GM18508 (cell line): ENCODE measurements at regions not wholly inside any gene's neighbourhood (a gene's known extent, or its start where the extent isn't known, plus 50 kb on each side); places are given as distances from the start of the nearest gene placed in this dataset.
"Not testable (repeated sequence)": the region's sequence is repeated elsewhere in the genome, so short reads cannot be mapped to it uniquely, and the experiment has no call there.

Source experiments
- ATAC-seq: cut with Tn5 transposase; IDR thresholded peaks from one replicate; pipeline ENCODE4 v1.9.1; 2021; ENCODE audit warnings: moderate number of reproducible peaks; ENCODE audit not compliant: insufficient read depth, unreplicated experiment

DNA sequence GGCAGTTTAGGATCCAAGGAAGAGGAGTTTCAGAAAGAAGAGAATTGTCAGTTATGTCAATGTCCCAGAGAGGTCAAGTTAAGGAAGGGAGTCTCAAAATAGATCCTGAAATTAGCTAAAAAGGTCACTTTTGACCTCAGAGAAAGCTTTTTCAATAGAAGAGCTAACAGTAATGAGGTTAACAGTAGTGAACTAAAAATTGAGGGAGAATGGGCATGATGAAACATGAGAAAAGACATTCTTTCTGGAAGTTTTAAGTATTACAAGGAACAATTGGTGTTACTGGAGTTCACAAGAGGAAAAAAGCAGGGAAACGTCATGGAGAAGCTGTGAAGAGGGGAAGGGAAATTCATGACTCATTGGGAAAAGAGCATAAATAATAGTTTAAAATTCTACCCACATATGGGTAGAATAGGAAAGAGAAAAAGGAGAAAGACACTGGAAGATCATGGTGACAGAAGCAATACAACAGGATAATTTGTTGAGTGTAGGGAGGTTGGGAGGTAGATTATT lies 381.2 kb upstream of the FAR2 start:
- ATAC-seq: no peak

DNA sequence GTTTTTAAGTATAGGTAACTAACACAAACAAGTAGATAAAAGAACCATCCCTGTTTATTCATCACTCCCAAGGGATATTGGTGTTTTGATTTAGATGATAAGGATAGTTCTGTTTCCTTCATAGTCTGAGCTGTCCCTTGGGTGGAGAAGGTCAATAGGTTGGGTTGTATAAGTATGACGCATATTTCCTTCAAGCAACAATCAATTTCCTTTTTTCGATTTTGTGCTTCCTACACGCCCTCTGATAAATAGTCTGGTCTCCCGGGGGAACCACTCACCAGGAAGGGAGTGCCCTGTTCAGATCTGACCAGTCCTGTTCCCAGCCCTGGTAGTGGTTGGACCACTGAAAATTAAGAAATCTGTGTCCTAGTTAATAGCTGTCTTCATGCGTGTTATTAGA lies 378.8 kb upstream of the FAR2 start:
- no peak for ATAC-seq

DNA sequence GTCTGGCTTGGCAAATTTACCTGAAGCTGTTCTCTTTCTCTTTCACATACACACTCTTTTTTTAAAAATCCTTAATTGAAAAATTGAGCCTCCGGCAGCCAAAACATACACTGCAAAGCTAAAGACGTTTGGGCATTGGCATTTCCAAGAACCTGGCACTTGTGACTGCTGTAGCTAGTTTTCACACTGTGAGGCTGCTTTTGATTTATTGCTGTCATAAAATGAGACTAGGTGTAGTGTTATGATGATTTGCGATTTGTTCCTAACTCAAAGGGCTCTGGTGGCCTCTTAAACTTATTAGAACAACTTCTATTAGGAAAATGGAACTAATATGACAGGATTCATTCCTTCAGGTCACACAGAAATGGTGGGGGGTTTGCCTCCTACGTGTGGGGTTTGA lies 377.1 kb upstream of the FAR2 start:
- no peak for ATAC-seq

DNA sequence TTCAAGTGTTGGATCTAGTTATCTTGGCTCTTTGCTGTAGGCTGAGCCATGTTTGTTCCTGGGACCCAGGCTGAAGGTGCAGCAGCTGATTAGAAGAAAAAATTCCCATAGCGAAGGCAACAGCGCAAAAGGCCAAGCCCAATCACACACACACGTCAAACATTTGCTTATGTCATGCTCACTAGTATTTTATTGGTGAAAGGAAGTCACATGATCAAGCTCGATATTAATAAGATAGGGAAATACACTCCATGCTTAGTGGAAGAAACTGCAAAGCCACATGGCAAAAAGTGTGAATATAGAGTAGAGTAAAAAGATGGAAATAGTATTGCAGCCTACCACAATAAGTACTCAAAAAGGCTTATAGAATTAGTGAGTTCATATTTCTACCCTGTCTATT lies 373.5 kb upstream of the FAR2 start:
- ATAC-seq: no peak

DNA sequence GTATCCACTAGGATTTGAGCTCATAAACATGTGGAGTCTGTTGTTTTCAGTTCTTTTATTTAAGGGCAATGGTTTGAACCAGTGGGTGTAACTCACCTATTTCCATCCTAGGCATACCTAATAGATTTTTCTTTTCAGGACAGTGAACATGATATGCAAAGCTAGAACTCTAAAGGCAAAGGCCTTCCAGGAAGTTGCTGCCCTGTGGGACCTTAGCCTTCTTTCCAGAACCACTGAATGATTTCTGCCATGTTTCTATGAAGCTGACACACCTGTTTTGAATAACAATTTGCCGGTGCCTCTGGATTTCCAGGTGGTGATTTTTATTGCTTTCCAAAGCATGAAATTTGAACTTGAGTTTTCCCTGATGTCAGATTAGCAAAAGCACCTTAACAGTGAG lies 372.9 kb upstream of the FAR2 start:
- ATAC-seq: no peak

DNA sequence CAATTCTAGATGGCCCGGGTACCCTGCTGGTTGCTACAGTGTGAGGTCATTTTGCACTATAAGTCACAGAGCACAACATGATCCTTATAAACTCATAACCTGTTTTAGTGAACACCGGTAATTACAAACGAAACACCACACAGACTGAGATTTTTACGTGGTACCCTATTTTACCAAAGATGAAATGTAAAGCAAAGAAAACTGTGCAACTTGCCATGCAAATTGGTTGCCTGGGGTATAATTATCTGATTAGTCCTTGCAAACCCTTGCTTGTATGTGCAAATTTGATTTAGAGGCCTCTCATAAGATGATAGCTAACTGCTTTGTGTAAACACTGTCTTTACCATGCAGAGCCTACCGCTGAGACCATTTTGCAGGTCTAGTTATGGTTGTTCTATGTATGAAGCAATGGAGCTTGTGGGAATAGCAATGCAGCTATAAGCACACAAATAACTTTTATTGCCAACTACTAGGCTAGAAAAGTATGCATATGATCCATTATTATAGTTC lies 372.1 kb upstream of the FAR2 start:
- ATAC-seq: no peak

DNA sequence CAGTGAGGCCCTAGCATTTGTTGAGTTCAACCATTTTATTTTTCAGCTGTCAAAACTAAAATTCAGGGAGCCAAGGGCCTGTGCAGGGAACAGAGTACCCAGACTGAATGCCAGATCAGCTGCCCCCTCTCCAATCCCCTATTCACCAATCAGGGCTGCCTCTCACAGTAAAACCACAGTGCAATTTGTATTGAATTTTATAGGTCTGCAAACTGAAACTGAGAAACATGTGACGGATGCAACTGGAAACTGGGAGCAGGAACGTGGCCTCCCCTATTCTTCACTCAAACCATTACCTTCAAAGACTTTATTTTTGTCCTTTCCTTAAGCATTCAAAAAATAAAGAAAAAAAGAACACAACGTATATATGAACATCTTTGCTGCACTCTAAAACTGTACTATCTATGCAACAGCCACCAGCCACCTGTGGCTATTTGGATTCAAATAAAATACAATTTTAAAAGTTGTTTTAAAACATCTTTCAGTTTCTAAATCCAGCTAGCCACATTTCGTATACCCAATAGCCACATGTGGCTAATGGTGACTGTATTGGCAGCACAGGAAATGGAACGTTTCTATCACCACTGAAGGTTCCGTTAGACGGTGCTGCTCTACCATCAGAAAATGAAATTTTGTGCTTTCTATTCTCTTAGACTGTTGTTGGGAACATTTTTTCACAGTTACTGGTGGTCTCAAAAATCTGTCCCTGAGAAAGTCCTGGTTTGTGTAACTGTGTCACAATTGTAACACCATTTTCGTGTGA lies 371.3 kb upstream of the FAR2 start:
- no peak for ATAC-seq

DNA sequence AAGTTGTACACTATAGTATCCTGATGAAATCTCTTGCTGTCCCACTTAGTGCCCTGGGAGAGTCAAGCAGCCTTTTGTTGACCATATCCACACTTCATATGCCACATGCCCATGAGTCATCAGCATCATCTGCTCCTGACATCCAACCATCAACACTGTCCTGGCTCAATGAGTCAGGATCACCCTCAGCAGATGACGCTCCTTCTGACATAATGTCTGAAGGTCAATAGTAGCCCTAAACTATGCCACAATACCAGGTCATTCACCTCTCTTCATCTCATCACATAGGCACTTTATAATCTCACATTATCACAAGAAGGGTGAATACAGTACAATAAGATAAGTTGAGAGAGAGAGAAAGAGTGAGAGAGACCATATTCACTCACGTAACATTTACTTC lies 369.0 kb upstream of the FAR2 start:
- ATAC-seq: no peak

DNA sequence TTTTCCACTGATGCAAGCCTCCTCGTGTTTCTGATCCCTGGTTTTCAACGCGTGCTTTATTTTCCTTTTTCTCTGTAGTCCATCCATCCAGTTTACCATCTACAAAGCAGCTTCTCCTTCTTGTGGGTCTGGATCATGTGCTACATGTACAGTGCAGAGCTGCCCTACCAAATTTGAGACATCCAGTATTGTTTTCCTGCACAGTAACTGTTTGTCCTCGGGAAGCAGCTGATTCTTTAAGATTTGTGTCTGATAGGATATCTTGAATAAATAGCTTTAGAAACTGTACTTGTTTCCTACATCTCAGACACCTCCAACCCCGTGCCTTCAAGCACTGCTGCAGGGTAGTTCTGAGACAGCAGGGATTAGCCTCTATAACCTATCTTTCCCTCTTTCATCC lies 368.1 kb upstream of the FAR2 start:
- ATAC-seq: no peak

DNA sequence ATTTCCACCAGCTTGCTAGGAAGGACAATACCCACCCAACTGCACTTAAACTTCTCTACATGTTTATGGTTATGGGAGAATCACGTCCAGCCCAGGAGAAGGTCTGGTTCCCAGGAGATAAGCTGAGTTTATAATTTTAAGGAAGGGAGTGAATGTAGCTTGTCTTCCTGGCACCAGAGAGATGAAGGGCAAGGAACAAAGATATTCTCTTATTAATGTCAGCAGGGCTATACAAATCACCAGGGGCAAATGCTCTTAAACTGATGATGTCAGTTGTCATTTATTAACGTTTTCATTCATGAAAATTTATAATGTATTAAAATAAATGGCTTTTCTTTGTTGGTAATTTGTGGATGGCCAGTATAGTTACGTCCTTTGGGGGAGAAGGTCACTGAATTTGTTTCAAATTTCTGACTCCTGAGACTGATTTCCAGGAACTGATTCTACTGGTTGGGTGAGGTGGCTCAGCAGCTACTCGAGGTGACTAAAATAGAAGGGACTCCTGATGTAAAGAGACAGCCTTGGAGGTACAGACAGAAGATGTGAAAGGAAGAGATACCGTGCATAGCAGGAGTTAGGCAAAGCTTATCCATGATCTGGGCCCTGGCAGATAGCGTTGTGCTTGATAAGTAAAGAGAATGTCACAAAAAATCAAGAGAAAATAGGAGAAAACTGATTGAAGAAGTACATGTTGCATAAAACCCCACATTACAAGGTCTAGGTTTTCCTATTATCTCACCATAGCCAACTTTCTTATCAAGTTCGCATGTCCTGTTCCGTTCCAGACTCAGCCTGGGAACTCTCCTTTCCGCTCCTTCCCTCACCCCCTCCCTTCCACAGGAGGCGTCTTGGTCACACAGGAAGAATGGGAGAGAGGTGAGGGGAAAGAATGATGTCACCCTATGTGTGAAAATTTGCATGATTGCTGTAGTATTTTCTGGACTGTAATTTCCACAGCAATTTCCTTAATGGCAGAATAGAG lies 367.1 kb upstream of the FAR2 start:
- no peak for ATAC-seq

DNA sequence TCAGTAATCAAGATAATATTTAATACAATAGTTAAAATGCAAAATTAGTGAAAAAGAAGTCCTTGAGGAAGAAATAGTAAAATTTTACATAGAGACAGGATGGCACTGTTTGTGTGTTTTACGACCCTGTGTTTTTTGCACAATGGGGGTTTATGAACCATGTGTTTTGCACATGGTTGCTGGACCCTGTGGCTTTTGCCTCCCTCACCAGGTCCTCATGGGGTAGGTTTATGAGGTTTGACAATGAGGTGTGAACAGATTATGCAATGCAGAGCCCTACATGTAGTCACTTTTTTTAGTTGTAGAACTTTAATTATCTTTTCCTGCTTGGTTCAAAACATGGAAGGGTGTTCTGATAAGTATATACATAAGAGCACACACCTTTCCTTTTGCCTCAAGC lies 366.3 kb upstream of the FAR2 start:
- no peak for ATAC-seq

DNA sequence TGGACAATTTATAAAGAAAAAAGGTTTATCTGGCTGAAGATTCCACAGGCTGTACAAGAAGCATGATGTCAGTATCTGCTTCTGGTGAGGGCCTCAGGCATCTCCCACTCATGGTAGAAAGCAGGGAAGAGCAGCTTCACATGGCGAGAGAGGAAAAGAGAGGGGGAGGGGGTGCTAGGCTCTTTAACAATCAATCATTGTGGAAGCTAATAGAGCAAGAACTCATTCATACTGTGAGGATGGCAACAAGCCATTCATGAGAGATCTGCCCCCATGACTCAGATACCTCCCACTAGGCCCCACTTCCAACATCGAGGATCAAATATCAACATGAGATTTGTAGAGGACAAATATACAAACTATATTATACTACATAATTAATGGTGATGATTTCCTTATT lies 361.9 kb upstream of the FAR2 start:
- ATAC-seq: no peak

DNA sequence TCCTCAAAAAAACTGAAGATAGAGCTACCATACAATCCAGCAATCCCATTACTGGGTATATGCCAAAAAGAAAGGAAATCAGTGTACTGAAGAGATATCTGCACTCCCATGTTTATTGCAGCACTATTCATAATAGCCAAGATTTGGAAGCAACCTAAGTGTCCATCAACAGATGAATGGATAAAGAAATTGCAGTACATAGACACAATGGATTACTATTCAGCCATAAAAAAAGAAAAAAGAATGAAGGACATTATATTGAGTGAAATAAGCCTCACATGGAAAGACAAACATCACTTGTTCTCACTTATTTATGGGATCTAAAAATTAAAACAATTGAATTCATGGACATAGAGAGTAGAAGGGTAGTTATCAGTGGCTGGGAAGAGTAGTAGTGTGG lies 360.8 kb upstream of the FAR2 start:
- ATAC-seq: not testable (repeated sequence)

DNA sequence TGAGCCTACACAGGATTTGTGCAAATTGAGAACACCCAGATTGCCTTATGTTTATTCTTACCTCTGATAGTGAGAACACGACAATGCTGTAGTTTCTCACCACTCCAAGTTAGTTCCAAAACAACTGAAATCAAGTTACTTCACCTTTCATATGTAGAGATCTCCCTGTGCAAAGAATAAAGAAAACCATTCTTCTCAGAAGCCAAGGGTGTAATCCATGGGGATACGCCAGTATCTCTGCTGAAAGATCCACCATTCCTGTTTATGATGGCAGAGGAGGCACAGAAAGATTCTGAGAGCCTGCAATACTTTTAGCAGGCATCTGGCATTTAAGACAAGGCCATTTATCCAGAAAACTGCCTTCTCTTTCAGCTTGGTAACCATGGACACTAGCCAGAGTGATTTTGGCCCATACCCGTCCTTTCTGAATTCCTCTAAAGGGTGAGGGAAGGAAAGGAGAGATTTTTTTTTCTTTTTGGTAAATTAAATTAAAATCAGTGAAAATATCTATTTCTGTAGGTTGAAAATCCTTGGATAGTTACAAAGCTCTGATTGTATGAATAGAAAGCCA lies 355.4 kb upstream of the FAR2 start:
- no peak for ATAC-seq

DNA sequence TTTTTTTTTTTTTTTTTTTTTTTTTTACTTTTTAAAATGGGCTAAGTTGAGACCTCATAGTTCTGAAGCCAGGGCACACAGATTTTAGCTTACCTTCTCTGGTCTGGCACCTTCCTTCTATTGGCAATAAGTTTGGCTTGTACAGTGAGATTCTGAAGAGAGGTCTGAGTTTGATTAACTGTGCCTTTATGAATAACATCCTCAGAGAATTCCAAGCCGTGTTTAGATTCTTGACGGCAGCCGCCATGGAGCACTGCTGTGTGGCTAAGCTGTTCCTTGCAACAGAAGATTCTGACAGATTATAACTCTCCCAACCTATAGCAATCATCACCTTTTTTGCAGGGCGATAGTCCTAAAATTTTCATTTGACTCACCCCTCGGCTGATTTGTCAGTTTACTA lies 354.9 kb upstream of the FAR2 start:
- ATAC-seq: no peak

DNA sequence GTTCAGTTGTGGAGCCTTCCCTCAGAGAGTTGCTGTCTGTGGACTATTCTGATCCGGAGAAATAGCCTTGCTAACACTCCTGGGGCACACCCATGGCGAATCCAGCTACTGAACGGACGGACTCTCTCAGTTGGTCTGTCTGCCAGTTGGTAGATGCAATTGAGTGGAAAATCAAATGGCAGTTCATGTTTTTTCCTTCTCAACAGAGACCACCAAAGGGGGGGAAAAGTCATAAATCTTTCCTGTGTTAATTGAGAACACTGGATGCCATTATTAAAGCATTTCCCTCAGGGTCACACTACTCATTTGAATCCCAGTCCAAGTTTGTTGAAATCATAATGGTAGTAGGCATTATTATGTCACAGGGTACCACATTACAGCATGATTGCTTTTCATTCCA lies 354.3 kb upstream of the FAR2 start:
- ATAC-seq: no peak

DNA sequence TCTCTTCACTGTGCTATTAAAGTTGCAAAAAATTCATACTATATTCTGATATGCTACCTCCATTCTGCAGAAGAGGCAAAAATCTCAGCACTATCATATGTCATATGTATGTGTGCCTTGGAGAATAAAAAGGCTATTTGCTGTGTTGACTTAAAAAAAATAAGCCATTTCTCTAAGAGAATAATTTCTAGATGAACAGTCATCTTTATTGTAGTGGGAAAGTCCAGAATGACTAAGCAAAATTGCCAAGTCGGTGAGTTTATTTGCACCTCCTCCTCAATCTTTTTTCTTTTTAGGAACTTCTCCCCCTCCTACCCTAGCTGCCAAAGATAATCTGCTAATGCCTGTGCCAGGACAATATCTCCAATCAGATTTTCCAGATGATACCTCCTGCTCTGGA lies 353.8 kb upstream of the FAR2 start:
- ATAC-seq: no peak

DNA sequence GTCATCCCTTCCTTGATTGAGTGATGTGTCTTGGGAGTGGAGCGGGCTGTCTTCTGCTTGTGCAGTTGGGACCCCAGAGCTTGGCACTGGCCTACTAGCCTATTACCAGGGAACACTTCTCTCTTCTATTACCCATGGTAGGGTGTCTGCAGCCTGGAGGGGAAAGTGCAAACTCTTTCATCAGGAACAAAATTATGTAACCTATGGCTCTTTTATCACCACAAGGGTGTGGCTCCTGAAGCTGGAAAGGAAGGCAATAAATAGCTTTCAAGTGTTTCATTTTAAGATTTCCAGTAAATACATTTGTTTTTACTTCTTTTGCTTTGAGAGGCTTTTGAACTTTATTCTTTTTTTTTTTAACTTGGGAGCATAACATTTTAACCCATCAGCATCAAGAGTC lies 349.7 kb upstream of the FAR2 start:
- no peak for ATAC-seq

DNA sequence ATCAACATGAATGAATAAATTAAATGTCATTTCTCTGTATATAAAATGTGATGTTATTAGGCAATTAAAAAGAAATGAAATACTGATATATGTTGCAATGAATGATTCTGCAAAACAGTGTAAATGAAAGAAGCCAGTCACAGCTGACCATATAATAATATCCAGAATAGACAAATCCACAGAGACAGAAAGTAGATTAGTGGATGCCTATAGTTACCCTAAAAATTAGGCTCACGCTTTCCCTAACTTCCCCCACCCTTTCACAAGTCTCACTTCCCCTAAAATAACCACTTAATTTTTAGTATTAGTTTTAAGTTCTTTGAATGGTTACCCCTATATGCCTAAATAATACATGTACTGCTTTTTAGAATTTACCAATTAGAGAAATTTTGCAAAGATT lies 348.9 kb upstream of the FAR2 start:
- ATAC-seq: peak; percentile 92

DNA sequence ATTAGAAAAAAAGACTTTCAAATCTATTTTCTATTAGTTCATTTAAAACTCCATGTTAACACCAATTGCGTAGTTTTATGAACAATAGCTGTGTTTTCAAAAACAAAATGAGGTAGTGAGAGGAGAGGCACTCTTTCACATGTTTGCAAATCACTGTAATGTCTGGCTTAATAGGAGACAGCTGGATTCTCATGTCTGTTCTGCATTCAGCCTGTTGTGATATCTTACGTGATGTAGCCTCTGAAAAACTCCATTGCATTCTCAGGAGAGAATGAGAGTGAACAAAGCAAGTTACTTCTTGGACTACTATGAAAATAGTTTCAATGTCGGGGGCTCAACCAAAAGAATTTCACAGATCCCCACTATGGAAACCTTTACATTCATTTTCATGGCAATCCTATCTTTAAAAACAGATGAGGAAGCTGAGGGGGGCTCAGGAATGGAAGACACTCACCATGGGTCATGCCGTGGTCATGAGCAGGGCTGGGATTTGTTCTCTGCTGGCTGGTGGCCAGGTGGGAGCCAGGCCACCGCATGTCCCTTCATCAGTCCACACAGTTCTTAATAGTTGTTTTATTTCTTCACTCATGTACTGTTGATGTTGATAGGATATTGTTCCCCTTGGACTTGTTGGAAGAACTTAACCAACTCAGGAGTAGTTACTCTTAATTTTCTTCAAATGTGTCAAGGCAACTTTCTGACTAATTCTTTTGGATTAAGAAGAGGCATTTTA lies 346.2 kb upstream of the FAR2 start:
- ATAC-seq: no peak
